Smooth muscle cell (in vitro differentiated cells): ENCODE measurements at regions not wholly inside any gene's neighbourhood (a gene's known extent, or its start where the extent isn't known, plus 50 kb on each side); places are given as distances from the start of the nearest gene placed in this dataset.

ENCODE experiments used
- DNase-seq: peaks from one replicate; lab custom pipeline; 2025; ENCODE audit not compliant: unreplicated experiment; lab: John Stamatoyannopoulos, UW
- H2AFZ ChIP-seq: fragments of 200-600 bp; sonication (generic); 2 replicates; pipeline ENCODE4 v1.6.0; 2016; ENCODE audit warnings: antibody characterized with exemption, low read depth, mild to moderate bottlenecking
- H3F3A ChIP-seq: fragments of 200-600 bp; sonication (generic); 2 replicates; pipeline ENCODE4 v1.6.0; 2017; ENCODE audit warnings: antibody characterized with exemption, low read depth
- H3K27ac ChIP-seq: fragments of 200-600 bp; sonication (generic); 2 replicates; pipeline ENCODE4 v1.5.1; 2016; ENCODE audit warnings: low read depth, mild to moderate bottlenecking
- H3K27me3 ChIP-seq: fragments of 200-600 bp; sonication (generic); 2 replicates; pipeline ENCODE4 v1.6.1; 2016; ENCODE audit warnings: low read depth, mild to moderate bottlenecking
- H3K36me3 ChIP-seq: fragments of 200-600 bp; sonication (generic); 2 replicates; pipeline ENCODE4 v1.5.1; 2016; ENCODE audit warnings: low read depth
- H3K4me1 ChIP-seq: fragments of 200-600 bp; sonication (generic); 2 replicates; pipeline ENCODE4 v1.5.1; 2016; ENCODE audit warnings: low read depth
- H3K4me2 ChIP-seq: fragments of 200-600 bp; sonication (generic); 2 replicates; pipeline ENCODE4 v1.6.0; 2016; ENCODE audit warnings: mild to moderate bottlenecking
- H3K4me3 ChIP-seq: fragments of 200-600 bp; sonication (generic); 2 replicates; pipeline ENCODE4 v1.5.1; 2016; ENCODE audit warnings: mild to moderate bottlenecking
- H3K79me2 ChIP-seq: fragments of 200-600 bp; sonication (generic); 2 replicates; pipeline ENCODE4 v1.6.0; 2016; ENCODE audit warnings: low read depth, mild to moderate bottlenecking
- H3K9ac ChIP-seq: fragments of 200-600 bp; sonication (generic); 2 replicates; pipeline ENCODE4 v1.6.0; 2016; ENCODE audit warnings: low read depth
- H3K9me3 ChIP-seq: fragments of 200-600 bp; sonication (generic); replicated peaks from 2 replicates; pipeline ENCODE4 v1.5.1; 2016; ENCODE audit warnings: low read depth
- H4K20me1 ChIP-seq: fragments of 200-600 bp; sonication (generic); 2 replicates; pipeline ENCODE4 v1.6.0; 2016; ENCODE audit warnings: low read depth
- CTCF ChIP-seq: fragments of 200-600 bp; sonication (generic); IDR thresholded peaks from 2 replicates; pipeline ENCODE4 v1.5.1; 2017; ENCODE audit warnings: borderline replicate concordance, mild to moderate bottlenecking, antibody characterized with exemption; ENCODE audit not compliant: insufficient read depth, poor library complexity, severe bottlenecking
- WGBS: methylation state at CpG from one replicate; pipeline ENCODE4 v1.1.7; 2016; ENCODE audit warnings: low lambda C conversion rate; 5-methylcytosine and 5-hydroxymethylcytosine counted together

GRCh38 chr3:164577667-164578210 is 500.6 kb downstream of the SI start:
- DNase-seq, result no peak
- Histone ChIP-seq H2AFZ (no peak overlapping the region), H3K4me3 (no peak overlapping the region), H3K4me2 (no peak overlapping the region), H3F3A (no peaks in the 10 kb centered on the region), H3K9ac (no peak overlapping the region), H3K27me3 (no peaks in the 10 kb centered on the region), H3K27ac (no peak overlapping the region), H3K79me2 (no peaks in the 10 kb centered on the region), H3K4me1 (no peaks in the 10 kb centered on the region), H3K9me3 (no peaks in the 10 kb centered on the region), H4K20me1 (no peaks in the 10 kb centered on the region), H3K36me3 (no peaks in the 10 kb centered on the region)
- 98% methylated on average over 2 of the region's 2 CpGs for WGBS
- TF ChIP-seq CTCF, result no peak

DNA sequence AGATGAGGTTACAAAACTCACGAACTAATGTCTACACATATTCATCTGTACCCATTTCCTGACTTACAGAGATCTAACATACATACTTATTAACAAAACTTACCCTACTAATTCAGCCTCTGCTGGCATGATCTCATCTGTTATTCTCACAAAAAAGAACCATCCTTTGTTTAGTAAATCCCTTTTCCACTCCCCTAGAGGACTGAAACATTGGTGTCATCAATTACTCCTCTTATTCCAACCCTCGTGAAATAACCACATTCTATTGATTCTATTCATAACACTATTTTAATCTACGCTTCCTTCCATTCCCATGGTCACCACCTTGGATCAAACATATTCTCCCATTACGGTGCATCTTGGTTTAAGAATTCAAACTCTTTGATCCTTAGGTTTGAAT is 505.9 kb downstream of the SI start:
- no peak for DNase-seq
- Histone ChIP-seq H2AFZ (no peak overlapping the region), H3K9ac (no peak overlapping the region), H3K36me3 (no peaks in the 10 kb centered on the region), H4K20me1 (no peaks in the 10 kb centered on the region), H3K4me1 (no peaks in the 10 kb centered on the region), H3F3A (no peaks in the 10 kb centered on the region), H3K27ac (no peak overlapping the region), H3K9me3 (no peaks in the 10 kb centered on the region), H3K4me3 (no peak overlapping the region), H3K27me3 (no peaks in the 10 kb centered on the region), H3K4me2 (no peak overlapping the region), H3K79me2 (no peaks in the 10 kb centered on the region)
- WGBS, result 90% methylated on average over 4 of the region's 4 CpGs
- TF ChIP-seq CTCF, result no peak

- Histone ChIP-seq H3K27me3 (no peaks in the 10 kb centered on the region), H4K20me1 (no peaks in the 10 kb centered on the region), H3K79me2 (no peaks in the 10 kb centered on the region), H3K27ac (no peak overlapping the region), H3K9ac (no peak overlapping the region), H3K9me3 (no peaks in the 10 kb centered on the region), H3K36me3 (no peaks in the 10 kb centered on the region), H2AFZ (no peak overlapping the region), H3F3A (no peaks in the 10 kb centered on the region), H3K4me1 (no peaks in the 10 kb centered on the region), H3K4me3 (no peak overlapping the region), H3K4me2 (no peak overlapping the region)
- no peak for TF ChIP-seq CTCF
- DNase-seq, result no peak
Measured at GRCh38 chr3:164550857-164551256, 527.4 kb downstream of the SI start.

- Histone ChIP-seq H4K20me1 (no peaks in the 10 kb centered on the region), H3K4me3 (no peak overlapping the region), H2AFZ (no peak overlapping the region), H3K9ac (no peak overlapping the region), H3K36me3 (no peaks in the 10 kb centered on the region), H3K27ac (no peak overlapping the region), H3K27me3 (no peaks in the 10 kb centered on the region), H3K9me3 (no peaks in the 10 kb centered on the region), H3K4me2 (no peak overlapping the region), H3K79me2 (no peaks in the 10 kb centered on the region), H3K4me1 (no peaks in the 10 kb centered on the region), H3F3A (no peaks in the 10 kb centered on the region)
- no peak for TF ChIP-seq CTCF
- DNase-seq, result no peak
- WGBS, result 80% methylated on average over 2 of the region's 2 CpGs
Measured at GRCh38 chr3:164539215-164539614, 539.1 kb downstream of the SI start.
